ENCODE measurements at regions not wholly inside any gene's neighbourhood (a gene's known extent, or its start where the extent isn't known, plus 50 kb on each side); places are given as distances from the start of the nearest gene placed in this dataset.

DNA sequence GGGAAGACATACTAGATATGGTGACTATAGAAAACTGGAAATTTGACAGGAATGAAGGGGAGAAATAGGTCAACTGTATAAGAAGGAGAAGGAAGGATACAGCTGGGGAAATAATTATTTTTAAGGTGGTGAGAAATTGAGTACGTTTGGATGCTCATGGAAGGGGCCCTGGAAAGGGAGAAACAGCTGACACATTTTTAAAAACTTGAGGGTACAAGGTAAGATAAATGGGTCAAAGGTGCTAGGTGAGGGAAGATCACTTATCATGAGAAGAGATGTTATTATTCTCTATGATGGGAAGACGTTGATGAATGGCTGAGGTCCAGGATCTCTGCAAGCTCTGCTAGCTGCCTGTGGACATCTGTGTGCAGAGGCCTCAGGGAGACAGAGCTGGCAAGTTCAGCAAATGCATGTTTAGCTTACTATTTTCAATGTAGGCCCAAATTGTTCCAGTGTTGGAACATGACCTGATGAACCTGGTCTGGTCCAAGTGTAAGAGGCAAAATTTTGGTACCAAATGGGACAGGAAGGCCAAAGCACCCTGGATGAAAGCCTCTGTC, 181.7 kb downstream of the MTRR start:
- no peak for DNase-seq

DNA sequence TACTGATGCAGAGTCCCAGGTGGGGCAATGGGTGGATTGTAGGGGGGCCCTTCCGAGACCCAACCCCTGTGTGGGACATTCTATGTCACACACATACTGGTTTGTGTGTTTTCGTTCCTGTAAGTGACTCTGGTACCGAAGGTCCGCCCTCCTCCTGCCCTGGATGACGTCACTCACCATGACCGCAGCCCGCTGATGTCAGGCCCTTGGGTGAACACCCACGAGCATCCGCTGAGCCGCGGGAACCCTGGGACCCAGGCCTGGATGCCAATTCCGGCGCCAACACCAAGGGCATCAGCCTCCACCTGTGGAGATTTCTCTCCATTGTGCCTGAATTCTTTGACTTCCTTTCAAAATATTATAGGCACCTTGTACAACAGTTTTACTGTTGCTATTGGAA, 184.3 kb downstream of the MTRR start:
- no peak for DNase-seq

DNA sequence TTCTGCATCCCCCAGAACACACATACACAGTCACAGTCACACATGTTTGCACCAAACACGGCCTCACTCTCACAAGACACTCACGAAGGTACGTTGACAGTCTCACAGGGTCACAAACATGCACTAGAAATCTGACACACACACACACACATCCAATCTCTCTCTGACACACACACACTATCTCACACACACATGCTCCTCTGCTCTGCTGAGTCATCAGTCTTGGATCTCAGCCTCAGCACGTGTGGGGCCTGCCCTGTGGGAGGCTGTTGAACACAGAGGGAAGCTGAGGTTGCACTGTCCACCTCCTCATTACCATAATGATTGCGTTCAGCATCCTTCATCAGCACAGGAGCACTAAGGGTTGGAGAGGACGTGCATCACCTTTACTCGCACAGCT, 188.8 kb downstream of the MTRR start:
- peak in 1 of 2 experiments; percentile 37 for DNase-seq

DNA sequence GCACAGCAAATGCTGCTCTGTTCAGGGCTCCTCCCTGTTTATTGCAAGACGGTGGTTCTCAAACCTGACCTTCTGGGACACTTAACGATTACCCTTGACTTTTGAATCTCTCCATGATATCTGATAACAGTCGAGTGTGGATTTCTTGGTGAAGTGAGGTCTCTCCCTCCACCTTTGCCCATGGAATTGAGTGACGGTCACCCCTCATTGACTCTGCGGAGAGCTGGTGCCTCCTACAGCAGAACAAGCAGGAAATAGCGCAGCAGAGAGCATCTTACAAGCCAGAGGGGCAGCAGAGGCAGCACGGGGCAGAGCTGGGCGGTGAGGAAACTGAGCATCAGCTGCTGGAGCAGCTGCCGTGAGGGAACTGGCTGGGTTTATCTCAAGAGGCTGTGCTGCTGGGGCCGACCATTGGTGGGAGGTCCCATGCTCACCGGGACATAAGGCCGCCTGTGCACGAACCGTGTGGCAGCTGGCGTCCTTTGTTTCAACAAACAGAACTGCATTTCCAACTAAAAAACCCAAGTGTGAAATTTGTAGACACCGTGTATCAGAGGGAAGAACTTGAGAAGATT, 189.8 kb downstream of the MTRR start:
- DNase-seq: peak; percentile 88 to 97

DNA sequence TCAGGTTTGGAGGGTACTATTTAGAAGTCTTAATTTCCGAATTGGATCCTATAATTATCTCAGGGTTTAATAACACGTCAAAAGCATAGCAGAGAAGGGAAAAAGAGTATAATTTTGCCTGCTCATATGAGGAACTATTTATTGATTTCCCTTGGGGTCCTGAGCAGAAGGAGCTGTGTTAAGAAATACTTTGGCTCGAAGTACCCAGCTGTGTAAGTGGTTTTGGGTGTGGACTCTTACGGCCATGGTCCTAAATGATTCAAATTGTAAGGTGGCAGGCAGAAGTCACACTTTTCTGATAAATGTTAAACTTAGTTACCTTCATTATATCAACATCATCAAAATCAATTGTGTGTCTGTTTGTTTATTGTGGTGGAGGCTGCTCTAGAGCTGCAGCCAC, 190.4 kb downstream of the MTRR start:
- DNase-seq: peak in 1 of 2 experiments; percentile 68

DNA sequence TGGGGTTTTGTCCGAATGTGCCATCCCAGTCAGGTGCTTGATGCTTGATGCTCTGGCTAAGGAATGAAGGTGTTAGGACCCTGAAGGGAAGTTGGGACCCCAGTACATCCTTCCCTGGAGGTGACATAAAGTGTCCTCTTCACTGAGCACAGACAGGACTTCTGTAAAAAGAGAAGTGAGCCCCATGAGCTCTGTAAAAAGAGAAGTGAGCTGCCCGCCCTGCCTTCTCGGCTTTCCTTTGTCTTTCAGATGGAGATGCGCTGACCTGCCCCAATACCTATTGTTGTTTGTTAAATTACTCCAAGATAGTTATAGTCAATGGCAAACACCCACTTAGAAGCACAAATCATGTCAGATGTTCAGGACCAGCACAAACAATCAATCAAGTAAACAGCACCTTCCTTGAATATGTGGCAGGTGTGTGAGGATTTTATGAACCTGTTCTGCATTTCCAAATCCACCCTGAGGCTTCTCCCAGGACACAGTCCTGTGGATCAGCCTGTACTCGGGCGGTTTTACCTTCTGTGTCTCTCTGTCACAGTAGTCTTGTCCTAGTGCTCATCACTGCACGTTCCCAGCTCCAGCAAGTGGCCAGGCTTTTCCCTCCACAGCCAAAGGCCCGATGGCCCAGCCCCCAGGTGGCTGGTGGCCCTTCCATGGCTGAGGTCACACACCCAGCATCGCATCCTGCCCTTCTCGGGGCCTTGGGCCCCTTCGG, 191.4 kb downstream of the MTRR start:
- DNase-seq: no peak

DNA sequence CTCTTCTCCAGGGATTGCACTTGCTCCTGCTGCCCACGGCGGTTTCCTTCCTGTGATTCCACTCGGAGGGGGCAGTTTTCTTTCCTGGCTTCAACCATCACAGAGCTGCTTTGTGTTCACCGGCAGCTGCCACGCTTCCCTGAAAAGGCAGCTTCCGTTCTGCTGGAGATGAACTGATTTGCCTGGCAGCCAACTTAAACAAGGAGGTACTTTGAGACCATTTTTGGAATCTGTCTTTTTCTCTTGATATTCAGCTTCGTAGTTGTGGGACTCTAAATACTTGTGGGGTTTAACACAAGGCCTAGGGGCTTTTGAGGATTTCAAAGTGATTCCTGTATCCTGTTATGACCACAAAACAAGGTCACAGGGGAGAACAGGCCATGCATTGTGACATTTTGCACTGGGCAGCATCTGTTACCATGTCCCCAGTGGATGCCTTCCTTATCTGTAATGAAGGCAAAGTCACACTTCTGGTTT, 192.0 kb downstream of the MTRR start:
- no peak for DNase-seq

DNA sequence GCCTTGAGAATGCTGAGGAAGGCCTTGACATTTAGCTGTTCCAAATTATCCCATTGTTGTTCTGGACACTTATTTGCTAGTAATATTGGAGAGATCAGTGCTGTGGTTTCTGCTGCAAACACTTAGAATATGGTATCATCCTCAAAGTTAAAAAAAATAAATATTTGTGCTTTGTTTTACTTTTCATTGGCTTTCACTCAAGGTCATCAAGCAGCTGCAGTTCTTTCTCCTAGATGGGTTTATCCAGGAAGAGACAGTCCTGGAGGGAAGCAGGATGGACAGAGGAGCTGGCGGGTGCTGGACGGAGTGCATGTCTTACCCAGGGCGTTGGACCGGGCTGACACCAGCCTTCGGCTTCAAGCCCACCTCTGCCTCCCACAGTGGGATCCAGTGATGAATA, 193.6 kb downstream of the MTRR start:
- DNase-seq: no peak

DNA sequence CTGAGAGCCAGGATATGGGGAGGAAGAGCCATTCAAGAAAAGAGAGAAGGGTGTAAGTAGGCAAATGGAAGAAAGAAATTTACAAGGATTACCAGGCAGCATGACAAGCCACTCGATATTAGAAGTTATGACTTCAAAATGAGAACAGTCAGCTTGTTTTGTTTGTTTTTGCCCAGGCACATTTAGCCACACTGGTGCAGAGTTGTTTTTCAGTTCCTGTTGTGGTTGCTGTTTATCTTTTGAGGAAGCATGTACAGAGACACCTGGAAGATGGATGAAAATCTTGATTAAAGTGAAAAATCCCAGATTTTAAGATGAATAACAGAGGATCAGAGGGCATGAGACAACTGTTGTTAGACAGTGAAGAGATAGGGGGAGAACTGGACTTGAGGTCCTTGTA, 199.1 kb downstream of the MTRR start:
- DNase-seq: no peak

DNA sequence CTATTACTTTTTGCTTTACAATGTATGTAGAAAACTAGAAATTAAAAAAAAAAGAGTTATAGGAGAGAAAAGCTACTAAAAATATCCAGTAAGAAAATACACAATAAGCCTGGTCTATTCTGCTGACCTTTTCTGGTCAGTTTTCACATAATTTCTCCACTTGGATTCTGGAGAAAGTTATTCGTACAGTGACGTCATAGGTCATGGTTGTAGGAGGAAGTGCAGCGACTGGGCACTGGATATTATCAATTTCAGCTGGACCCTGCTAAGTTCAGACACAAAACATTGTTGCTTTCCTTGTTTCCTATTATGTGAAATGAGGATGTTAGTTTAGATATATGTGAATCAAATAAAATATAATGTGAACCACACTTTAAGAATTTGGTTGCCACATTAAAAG, 201.2 kb downstream of the MTRR start:
- no peak for DNase-seq

DNA sequence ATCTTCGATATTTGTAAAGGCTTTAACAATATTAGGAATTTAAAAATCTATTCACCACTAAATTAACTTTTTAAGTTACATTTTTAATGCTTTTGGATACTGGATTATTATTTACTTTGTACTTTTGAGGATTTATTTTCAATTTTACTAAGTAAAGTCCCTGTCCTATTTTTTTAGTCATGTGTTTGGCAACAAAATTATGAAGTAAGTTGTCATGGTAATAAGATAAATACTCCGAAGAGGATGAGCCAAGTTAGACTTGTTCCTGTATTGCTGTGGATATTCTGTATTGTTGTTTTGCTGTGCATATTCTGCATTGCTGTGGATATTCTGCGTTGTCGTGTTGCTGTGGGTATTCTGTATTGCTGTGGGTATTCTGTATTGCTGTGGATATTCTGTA, 210.1 kb downstream of the MTRR start:
- no peak for DNase-seq

DNA sequence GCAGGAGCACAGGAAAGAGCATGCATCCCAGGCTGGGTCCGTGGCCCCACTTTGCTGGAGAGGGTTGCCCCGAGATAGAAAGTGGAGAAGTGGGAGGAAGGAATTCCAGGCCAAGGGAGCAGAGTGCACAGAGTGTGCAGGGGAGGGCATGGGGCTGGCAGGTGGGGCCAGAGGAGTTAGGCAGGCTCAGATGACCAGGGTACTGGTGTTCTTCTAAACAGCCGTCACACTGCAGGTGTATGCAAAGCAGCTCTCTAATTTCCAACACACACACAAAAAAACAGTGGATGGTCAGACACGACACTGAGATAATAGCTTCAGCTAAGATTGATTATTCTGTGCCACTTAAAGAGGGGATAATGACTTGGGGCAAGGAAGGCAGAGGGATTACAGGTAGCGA, 212.2 kb downstream of the MTRR start:
- no peak for DNase-seq

DNA sequence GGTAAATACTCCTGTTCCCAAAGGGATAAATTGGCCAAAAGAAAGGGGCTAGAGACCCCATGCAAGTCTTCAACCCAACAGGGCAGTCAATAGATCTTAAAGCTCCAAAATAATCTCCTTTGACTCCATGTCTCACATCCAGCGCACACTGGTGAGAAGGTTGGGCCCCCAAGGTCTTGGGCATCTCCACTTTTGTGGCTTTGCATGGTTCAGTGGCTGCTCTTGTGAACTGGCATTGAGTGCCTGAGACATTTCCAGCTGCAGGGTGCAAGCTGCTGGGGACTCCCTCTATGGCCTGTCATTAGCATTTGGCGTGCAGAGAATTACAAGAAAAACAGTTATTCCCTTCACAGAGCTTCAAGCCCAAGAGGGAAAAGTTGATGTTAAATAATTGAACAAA, 224.7 kb downstream of the MTRR start:
- DNase-seq: no peak

DNA sequence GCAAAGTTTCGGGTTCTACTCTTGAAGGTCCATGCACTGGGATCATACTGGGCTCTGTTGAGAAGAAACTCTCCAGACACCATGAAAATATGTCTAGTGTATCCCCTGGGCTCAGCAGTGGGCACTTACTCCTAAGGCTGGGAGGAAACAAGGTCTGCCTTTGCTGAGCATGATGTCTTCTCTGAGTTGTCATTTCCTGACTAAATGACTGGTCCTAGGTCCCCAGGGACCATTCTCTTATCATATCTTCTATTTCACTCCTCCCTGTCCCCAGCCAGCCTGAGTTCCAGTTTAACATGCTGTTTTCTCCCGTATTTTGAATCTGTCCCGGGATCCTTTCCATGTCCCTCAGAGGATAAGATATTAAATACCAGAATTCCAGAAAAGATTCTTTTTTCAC, 225.4 kb downstream of the MTRR start:
- no peak for DNase-seq

DNA sequence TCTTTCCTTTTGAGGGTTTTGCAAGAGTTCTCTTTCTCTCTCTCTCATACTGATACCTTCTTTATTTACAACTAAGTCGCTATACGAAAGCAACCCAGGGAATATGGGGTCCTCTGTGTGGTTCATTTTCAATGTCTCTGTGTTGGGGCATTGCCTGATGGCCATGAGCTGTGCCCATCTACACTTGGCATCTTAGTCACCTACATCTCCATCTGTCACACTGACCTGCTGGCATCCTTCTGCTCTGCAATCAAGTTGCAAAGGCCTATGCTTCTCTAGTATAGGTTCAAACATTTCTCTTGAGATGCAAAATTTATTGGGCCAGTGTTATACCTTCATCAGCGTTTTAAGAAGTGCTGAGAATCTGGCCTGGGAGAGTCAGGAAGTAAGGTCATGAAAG, 228.2 kb downstream of the MTRR start:
- no peak for DNase-seq

DNA sequence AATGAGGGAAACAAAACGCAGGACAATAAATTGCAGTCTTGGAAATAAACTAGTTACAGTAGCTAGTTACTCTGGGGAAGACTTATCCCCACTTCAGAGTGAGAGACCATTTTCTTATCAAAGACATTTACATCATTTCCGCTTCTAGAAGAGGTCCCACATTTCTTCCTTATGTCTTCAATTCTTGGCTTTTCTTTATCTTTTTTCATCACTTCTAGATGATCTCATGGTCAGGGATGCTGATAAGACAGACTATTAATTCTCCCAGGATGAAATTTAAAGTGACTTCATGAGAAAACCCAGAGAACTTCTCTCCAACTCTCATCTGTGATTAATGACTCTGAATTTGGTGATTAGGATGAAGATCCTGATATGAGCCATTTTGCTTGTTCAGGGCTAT, 229.1 kb downstream of the MTRR start:
- no peak for DNase-seq

DNA sequence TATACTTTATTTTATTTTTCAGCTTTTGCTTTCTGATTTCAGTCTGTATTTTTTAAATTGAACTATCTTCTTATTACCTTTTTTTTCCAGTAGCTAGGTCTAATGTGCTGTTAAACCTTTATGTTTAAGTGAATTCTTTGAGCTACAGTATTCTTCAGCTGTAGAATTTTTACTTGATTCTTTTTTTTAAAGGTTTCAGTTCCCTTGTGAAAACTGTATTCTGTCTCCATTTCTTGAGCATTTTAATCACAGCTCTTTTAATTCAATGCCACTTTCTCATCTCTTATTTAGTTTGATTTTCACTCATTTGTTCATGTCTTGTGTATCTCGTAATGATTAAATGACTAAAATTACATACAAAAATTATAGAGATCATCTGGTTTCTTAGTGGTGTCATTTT, 233.8 kb downstream of the MTRR start:
- no peak for DNase-seq

DNA sequence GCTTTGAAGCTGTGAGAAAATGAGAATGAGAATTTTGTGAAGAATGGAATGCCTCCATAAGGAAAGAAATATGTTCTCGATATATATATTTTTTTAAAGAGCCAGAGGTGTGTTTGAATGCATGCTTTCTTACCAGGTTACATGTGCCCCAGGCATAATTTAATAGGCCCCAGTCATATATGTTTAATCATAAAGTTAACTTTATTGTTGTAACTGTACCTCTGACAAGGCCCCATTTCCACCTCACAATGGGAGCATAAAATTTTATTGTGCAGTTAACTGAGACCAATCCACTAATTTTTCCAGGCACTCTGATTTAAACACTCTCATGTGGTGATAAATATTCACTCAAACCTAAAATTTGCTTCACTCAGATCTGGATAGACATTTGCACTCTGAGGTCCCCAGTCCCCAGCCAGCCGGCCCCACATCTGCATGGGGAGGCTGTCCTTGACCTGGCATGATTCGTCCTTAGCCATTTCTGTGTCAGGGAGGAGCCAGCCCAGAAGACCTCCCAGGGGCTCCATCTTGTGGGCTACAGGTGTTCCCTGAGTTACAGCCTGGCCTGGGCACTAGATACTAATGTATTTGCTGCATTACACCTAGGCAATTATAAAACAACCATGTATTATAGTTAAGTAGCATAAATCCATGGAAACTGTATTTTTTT, 245.8 kb downstream of the MTRR start:
- no peak for DNase-seq

DNA sequence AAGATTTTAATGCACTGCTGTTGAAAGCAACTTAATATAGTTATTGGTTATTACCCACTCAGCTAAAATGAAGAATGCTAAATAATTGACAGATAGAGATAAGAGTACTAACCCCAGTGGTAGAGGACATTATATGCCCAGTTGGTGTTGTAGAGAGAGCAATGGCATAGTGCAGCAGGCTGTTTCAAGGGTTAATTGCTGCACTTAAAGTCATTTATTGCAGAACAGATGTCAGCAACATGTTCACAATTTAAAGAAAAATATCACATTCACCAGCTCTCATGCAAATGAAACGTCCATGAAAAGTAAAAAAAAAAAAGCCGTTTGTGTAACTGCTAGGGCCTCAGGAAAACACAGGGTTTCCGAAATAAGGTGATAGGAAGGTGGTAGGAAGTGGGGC, 254.6 kb downstream of the MTRR start:
- peak; percentile 22 to 77 for DNase-seq

DNA sequence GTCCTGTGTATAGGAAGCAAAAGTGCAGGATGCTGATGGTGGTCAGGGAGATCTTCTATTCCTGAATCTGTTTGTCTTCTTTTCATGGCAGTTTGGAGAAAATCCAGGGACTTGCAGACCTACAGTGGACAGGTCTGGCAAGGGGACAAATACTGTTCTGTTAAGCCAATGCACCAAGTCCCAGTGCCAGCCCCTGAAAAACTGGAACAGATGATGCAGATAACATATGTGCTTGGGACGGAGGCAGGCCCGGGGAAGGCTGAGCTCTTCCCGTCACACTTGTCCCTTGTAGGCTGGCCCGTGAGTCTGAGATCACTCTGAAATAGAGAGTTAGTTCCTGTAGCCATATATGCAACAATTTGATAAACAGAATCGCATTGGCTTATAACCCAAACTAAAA, 265.7 kb downstream of the MTRR start:
- DNase-seq: no peak

DNA sequence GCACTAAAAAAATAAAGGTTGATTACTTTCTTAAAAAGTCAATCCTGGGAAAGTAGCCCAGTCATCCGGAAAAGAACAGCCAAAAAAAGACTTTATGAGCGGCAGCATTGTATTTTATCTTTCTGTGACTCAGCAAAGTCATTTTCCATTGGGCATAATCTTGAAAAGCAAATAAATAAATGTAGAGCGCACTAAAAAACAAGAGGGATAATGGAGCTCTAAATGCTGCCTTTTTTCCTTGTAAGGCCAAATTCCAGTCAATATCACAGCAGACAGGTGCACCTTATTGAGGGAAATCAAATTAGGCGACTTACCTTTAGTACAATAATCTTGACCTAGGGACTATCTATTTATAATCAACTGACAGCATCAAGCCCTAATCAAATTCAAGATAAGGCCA, 266.8 kb downstream of the MTRR start:
- no peak for DNase-seq

DNA sequence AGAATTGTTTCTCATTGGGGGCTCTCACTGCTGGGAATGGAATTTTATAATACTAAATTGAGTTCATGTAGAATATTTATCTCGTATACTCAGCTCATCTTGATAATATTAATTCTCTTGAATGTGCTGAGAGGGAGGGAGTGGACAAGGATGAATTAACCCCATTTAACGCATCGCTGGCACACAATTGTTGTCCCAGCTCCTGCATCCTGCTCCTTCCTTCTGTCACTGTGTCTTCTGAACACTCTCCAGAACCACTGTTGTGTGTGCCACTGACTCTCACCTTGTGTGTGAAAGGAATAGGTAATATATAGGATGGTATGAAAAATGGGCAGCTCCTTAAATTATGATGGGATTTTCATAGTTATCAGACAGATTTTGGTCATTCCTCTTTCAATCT, 267.3 kb downstream of the MTRR start:
- DNase-seq: no peak

DNA sequence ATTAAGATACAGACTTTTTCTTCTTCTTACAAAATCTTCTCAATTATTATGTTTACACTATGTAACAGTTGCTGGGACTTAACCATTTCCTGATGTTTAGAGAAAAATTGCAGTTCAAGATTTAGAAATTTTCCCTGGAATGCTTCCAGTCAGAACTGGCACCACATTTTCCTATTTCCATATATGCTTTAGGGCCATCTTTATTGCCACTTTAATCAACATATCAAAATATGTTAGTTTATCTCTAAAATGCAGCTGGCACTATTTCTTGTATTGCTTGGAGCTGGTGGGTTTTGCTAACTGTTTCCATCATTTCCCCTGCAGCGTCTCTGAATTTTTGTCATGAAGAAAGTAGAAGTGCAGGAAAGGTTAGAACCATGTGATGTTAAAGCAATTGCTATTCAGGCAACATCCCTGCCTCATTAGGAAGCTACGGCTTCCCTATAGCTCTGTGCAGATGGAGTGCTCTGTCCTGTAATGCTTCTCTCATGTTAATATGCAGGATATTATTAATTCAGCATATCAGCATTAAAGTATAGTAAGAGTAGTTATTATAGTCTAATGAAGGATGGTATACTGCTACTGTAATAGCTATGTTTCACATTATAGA, 269.1 kb downstream of the MTRR start:
- no peak for DNase-seq

DNA sequence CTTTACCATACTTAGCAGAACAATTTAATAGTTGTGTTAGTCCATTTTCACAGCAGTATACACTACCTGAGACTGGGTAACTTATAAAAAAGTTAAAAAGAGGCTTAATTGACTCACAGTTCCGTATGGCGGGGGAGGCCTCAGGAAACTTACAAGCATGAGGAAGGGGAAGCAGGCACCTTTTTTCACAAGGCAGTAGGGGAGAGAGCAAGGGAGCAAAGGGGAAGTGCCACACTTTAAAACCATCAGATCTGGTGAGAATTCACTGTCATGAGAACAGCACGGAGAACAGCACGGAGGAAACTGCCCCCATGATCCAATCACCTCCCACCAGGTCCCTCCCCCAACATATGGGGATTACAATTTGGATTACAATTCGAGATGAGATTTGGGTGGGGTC, 269.9 kb downstream of the MTRR start:
- DNase-seq: no peak
